Neutrophil (primary cell): ENCODE measurements at regions not wholly inside any gene's neighbourhood (a gene's known extent, or its start where the extent isn't known, plus 50 kb on each side); places are given as distances from the start of the nearest gene placed in this dataset.

Source experiments
- H3K27ac ChIP-seq: fragments of 200-600 bp; sonication (generic); 2 replicates; pipeline ENCODE4 v1.5.1; 2016; ENCODE audit warnings: mild to moderate bottlenecking, moderate library complexity
- H3K27me3 ChIP-seq: fragments of 200-600 bp; sonication (generic); 2 replicates; pipeline ENCODE4 v1.6.0; 2016; ENCODE audit warnings: mild to moderate bottlenecking
- H3K36me3 ChIP-seq: fragments of 200-600 bp; sonication (generic); 2 replicates; pipeline ENCODE4 v1.5.1; 2017
- H3K4me1 ChIP-seq, 2 experiments: fragments of 200-600 bp in 1 of 2; sonication (generic) in 1 of 2; 1 replicate in 1 of 2; 2 replicates in 1 of 2; pipeline versions ENCODE4 v1.5.1 to v1.6.1; 2013 to 2016; ENCODE audit warnings: low read depth in 1 of 2, low read length in 1 of 2, mild to moderate bottlenecking in 1 of 2, moderate library complexity in 1 of 2; ENCODE audit not compliant: control insufficient read depth in 1 of 2, insufficient read depth in 1 of 2
- H3K4me3 ChIP-seq, 2 experiments: fragments of 200-600 bp in 1 of 2; sonication (generic) in 1 of 2; 1 replicate in 1 of 2; 2 replicates in 1 of 2; pipeline ENCODE4 v1.5.1; 2013 to 2016; ENCODE audit warnings: low read depth in 1 of 2, low read length in 1 of 2, mild to moderate bottlenecking in 1 of 2, moderate library complexity in 1 of 2
- H3K9me3 ChIP-seq: fragments of 200-600 bp; sonication (generic); 2 replicates; pipeline ENCODE4 v1.5.1; 2016
- CTCF ChIP-seq: fragments of 200-600 bp; sonication (generic); IDR thresholded peaks from 2 replicates; pipeline ENCODE4 v1.5.1; 2016; ENCODE audit warnings: antibody characterized with exemption

GRCh38 chr7:20554072-20554471 is 61.4 kb upstream of the ABCB5 start:
- Histone ChIP-seq H3K9me3 (no peaks in the 10 kb centered on the region), H3K27ac (no peak overlapping the region), H3K4me1 (no peaks in the 10 kb centered on the region), H3K27me3 (no peaks in the 10 kb centered on the region), H3K4me3 (no peak overlapping the region), H3K36me3 (no peaks in the 10 kb centered on the region)
- no peak for TF ChIP-seq CTCF

- Histone ChIP-seq H3K27me3 (no peaks in the 10 kb centered on the region), H3K36me3 (no peaks in the 10 kb centered on the region), H3K4me1 (no peaks in the 10 kb centered on the region), H3K27ac (no peak overlapping the region), H3K4me3 (no peak overlapping the region), H3K9me3 (no peaks in the 10 kb centered on the region)
- TF ChIP-seq CTCF = no peak
Observed at GRCh38 chr7:20556091-20556490, 59.4 kb upstream of the ABCB5 start.

GRCh38 chr7:20557116-20557515 is 58.4 kb upstream of the ABCB5 start:
- Histone ChIP-seq H3K4me3 (no peak overlapping the region), H3K9me3 (no peaks in the 10 kb centered on the region), H3K27ac (no peak overlapping the region), H3K27me3 (no peaks in the 10 kb centered on the region), H3K36me3 (no peaks in the 10 kb centered on the region), H3K4me1 (no peaks in the 10 kb centered on the region)
- TF ChIP-seq CTCF = no peak

GRCh38 chr7:20558963-20559716 is 56.3 kb upstream of the ABCB5 start:
- no peak overlapping the region for H3K27ac ChIP-seq
- no peak for TF ChIP-seq CTCF

GRCh38 chr7:20559883-20560282 is 55.6 kb upstream of the ABCB5 start:
- no peak for TF ChIP-seq CTCF
- no peak overlapping the region for H3K4me3 ChIP-seq

More at GRCh38 chr7:20558963-20559716, 56.3 kb upstream of the ABCB5 start:
- no peak overlapping the region for H3K4me3 ChIP-seq
- no peaks in the 10 kb centered on the region for H3K36me3 ChIP-seq
- no peaks in the 10 kb centered on the region for H3K9me3 ChIP-seq
- no peaks in the 10 kb centered on the region for H3K4me1 ChIP-seq
- no peaks in the 10 kb centered on the region for H3K27me3 ChIP-seq

More at GRCh38 chr7:20559883-20560282, 55.6 kb upstream of the ABCB5 start:
- no peak overlapping the region for H3K27ac ChIP-seq
- no peaks in the 10 kb centered on the region for H3K4me1 ChIP-seq
- H3K27me3 ChIP-seq = no peaks in the 10 kb centered on the region
- no peaks in the 10 kb centered on the region for H3K9me3 ChIP-seq
- no peaks in the 10 kb centered on the region for H3K36me3 ChIP-seq
